HG03280 (cell line): ENCODE measurements at regions not wholly inside any gene's neighbourhood (a gene's known extent, or its start where the extent isn't known, plus 50 kb on each side); places are given as distances from the start of the nearest gene placed in this dataset.

ENCODE experiments used
- ATAC-seq: cut with Tn5 transposase; IDR thresholded peaks from one replicate; pipeline ENCODE4 v1.9.1; 2021; ENCODE audit warnings: mild to moderate bottlenecking, moderate library complexity; ENCODE audit not compliant: unreplicated experiment

DNA sequence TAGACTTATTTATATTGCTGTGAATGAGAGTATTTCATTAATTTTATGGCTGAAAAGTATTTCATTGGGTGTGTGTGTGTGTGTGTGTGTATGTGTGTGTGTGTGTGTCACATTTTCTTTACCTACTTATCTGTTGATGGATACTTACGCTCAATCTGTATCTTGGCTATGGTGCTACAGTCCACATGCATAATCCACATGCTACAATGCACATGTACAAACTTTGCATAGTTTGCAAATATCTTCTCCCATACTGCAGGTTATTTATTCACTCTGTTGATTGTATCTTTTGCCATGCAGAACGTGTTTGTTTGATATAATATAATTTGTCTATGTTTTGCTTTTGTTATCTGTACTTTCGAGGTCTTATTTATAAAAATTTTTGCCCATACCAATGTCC lies 167.8 kb downstream of the RAB28 start:
- ATAC-seq: no peak

DNA sequence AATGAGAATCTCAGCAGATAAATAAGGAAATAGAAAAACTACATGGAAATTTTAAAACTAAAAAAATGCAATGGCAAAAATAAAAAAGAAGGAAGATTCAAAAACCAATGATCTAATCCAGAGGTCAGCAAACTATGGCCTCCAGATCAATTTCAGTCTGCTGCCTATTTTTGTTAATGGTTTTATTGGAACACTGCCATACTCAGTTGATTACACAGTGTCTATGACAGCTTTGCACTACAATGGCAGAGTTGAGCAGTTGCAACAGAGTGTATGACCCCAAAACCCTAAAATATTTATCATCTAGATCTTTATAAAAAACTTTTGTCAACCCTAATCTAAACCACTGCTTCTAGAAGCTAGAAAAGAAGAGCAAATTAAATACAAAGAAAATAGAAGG lies 170.3 kb downstream of the RAB28 start:
- no peak for ATAC-seq

DNA sequence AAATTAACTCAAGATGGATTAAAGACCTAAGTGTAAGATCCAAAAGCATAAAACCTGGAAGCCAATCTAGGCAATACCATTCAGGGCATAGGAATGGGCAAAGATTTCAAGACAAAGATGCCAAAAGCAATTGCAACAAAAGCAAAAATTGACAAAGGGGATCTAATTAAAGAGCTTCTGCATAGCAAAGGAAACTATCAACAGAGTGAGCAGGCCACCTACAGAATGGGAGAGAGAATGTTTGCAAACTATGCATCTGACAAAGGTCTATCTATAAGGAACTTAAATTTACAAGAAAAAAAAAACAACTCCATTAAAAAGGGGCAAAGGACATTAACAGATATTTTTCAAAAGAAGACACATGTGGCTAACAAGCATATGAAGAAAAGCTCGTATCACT lies 171.9 kb downstream of the RAB28 start:
- no peak for ATAC-seq

DNA sequence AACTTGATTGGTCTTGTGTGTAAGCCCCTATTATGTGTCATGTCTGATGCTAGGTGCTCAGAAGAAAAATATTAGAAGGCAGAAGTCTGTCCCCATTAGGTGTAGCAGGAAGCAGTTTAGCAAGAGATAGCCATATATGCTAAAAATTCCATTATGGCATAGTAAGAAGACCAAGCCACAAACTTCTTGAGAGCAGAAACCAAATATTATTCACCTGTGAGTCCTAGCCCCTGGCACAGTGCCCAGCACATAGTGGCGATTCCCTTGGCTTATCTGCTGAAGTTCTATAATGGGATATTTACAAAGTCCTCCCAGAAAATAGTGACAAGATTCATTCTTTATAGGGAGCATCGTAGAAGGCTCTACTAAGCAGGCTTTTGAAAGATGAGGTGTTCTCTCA lies 174.4 kb downstream of the RAB28 start:
- ATAC-seq: no peak

DNA sequence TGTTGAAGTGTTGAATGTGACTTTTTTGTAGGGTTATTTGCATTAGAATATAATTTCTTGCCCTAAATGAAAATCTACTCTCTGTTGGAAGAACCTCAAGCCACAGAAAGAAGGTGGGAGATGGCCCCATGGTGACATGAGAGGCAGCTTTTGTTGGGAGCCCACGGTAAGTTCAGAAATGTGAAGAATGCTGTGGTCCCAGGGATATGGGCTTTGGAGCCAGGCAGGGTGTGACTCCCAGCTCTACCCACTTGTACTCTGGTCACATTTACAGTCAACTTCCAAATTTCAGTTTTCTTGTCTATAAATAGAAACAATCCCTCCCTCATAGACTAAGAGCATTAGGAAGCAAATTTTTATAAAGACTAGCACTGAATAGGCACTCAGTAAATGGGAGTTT lies 177.8 kb downstream of the RAB28 start:
- ATAC-seq: no peak

DNA sequence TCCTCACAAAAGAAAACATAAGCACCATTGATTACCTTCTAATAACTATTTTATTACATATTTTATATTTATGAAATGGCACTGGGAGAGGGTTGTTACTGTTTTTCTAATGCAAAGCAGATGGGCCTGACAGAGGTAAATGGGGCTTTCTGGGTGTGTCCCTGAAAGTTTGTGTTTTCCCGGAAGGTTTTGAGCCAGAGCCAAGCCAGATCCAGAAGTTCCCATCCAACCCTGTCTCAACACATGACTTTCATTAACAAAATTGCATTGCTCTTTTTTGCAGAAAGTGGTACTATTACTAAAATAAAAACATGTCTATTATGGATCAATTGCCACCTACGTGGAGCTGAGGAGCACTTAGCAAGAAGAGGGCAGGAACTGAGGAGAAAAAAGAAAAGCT lies 181.3 kb downstream of the RAB28 start:
- ATAC-seq: no peak

DNA sequence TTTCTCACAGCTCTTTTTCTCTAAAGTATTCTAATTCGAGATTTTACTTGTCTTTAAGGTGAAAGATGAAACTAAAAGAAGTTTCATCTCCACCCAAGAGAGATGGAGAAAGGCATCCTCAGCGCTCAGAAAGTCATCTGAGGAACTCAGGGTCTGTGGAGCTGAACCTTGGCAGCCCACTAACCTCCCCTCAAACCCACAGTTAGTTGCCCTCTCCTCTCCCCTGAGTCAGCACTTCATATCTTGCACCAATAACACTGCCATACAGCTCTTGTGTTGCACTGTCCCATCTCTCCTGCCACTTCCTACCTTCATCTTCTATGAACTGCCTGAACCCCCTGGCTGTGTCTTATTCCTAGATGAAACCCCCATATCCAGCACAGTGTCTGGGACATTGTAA lies 184.8 kb downstream of the RAB28 start:
- no peak for ATAC-seq

DNA sequence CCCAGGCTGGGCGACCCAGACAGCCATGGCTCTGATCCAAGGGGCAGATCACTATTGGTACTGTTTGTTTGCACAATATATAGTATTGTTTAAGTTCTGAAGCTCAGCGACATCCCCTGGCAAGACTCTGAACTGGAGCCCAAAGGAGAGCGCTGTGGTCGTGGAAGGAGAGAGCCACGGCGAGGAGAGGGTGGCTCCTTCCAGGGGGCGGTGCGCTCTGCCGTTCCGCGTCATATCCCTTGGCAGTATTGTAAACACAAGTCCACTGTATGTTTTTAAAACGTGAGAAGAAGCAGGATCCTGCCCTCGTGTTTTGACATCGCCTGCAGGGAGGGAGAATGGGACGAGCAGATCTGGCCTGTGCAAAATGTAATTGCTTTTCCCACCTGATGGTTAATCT lies 185.5 kb downstream of the RAB28 start:
- ATAC-seq: no peak

DNA sequence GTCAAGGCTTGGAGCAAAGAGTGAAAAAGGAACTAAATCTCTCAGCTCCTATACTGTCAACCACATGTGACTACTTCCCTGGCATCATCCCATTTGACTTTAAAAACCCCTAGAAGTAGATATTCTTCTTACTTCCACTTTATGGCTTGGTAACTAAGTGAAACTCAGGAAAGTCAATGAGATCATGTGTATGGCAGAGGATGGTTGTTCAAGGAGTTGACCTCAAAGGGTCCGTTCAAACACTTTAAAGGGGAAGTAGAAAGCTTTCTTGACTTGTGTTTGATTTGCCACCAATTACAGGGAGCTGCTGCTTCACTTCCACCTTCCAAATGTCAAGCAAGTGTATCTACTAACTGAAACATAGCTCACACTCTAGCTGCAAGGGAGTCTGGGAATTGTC lies 187.2 kb downstream of the RAB28 start:
- no peak for ATAC-seq

DNA sequence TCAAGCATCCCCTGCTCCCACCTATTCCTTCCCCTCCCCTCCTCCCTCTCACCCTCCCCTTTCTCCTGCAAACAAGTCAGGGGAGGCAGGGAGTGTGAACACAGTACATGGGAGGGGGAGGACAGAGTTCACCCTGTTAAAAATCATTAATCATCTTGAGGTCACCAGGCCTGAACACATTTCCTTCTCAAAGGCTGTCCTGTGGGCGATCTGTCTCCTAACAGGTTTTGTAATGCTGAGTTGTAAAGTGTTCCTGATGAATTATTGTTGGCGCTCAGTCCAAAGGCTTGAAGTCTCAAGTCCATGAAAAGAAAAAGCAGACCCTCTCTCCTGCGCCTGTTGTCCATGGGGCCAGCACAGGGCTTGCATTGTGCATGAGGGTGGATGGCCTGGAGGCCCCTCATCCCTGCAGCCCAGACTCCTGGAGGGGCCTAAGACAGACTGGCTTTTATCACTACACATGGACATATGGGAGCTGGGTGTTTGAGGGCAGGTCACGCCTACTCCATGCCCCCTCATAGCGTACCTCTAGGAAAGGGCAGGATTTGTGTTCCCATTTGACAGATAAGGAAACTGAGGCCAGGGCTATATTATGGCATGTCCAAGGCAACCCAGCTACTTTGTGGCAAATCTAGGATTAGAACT lies 189.1 kb downstream of the RAB28 start:
- no peak for ATAC-seq

DNA sequence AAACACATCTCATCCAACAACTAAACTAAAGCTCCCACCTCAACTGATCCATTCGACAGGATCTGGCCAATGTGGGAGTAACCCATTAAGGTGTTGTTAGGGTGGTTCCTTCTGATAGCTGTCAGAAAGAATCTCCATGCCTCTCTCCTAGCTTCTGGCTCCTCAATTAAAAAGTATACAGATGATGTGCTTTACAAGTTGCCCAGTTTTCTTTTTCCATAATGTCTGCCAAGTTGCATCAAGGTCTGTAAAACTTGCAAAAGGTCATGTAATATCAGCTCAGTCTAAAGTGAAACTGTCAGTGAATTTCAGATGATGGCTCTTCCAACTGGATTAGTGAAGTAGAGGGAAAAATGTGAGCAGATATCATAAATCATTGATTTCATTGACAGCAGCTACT lies 191.8 kb downstream of the RAB28 start:
- no peak for ATAC-seq

DNA sequence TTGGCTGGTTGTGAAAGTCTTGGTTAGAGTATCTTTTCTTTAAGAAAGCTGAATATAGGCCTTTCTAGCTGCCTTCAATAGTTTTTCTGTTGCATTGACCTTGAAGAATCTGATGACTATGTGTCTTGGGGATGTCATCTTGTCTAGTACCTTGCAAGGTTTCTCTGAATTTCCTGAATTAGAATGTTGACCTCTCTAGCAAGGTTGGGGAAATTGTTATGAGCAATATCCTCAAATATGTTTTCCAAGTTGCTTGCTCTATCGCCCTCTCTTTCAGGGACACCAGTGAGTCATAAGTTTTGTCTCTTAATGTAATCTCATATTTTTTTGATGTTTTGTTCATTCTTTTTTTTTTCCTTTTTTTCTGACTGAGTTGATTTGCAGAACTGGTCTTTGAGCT lies 194.7 kb downstream of the RAB28 start:
- no peak for ATAC-seq

DNA sequence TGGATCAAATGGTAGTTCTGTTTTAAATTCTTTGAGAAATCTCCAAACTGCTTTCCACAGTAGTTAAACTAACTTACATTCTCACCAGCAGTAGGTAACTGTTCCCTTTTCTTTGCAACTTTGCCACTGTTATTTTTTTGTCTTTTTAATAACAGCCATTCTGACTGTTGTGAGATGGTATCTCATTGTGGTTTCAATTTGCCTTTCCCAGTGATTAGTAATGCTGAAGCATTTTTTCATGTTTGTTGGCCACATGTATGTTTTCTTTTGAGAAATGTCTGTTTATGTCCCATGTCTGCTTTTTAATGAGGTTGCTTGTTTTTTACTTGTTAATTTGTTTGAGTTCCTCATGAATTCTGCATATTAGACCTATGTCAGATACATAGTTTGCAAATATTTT lies 198.8 kb downstream of the RAB28 start:
- no peak for ATAC-seq

DNA sequence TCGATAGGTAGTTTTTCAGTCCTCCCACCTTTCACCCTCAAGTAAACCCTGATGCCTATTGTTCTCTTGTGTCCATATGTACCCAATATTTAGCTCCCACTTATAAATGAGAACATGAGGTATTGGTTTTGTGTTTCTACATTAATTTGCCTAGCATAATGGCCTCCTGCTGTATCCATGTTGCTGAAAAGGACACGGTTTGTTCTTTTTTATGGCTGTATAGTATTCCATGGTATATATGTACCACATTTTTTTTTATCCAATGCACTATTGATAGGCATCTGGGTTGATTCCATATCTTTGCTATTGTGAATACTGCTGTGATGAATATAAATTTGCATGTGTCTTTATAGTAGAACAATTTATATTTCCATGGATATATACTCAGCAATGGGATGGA lies 199.2 kb downstream of the RAB28 start:
- no peak for ATAC-seq

DNA sequence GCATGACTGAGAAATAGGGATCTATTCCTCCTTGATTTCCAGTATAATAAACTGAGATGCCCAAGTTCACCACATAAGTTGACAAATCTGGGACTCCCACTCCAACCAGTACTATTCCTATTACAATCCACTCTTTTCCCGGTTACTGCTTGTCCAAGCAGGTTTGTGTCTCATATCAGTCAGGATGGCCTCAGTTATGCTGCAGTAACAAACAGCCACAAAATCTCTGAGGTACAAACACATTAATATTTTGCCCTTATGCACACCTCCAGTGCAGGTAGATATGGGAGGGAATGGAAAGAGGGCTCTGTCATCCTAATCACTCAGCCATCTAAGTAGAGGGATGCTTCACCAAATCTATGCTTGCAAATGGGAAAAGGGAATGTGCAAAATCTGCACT lies 207.8 kb downstream of the RAB28 start:
- no peak for ATAC-seq

DNA sequence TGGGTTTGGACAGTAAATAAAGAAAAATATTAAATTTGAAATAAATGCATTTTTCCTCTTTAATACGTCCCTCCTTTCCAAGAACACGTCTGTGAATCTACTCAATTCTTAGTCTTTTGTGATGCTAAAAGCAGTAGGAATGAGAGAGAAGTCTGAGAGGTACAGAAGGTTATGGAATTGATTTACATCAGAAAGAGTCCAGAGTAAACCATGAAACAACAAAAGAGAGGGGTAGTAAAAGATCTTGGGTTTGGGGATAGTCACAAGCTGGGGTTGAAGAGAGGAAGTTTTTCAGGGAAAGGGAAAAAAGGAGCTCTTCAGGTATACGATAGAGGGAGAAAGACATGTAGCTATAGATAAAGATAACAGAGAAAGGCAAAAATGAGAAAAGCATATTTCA lies 215.4 kb downstream of the RAB28 start:
- ATAC-seq: no peak

DNA sequence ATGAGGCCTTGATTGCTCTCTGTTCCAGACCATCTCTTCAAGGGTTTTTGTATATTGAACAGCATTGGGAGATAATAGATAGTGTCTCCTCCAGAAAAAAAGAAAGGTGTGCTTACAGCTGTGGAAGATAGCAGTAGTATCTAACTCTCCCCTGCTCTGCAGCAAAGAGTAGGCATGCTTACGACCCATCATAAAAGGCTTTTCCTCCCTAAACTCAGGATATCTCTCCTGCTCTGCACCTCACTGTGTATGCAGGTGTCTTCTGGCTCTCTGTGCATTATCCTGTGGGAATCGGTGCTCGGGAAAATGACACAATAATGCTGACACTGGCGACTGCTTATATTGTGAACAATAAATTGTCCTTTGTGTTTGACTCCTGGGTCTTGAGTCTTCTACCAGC lies 216.0 kb downstream of the RAB28 start:
- no peak for ATAC-seq

DNA sequence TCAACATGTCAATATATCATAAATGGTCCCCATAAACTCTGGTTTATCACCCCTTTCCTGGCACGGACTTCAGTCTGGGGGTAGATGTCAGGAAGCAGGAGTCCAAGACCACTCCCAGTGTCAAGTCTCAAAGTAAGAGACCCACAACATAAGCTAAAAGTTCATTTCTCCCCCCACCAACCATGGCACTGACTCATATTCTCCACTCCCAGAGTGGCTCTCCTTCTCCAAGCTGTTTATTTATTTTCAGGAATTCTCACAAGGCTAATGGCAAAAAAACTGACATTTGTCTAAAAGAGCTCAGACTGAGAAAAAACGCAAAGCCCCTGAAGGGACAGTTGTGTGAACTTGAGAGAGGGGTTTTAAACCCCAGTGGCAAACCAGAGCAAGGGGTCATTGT lies 217.0 kb downstream of the RAB28 start:
- no peak for ATAC-seq

DNA sequence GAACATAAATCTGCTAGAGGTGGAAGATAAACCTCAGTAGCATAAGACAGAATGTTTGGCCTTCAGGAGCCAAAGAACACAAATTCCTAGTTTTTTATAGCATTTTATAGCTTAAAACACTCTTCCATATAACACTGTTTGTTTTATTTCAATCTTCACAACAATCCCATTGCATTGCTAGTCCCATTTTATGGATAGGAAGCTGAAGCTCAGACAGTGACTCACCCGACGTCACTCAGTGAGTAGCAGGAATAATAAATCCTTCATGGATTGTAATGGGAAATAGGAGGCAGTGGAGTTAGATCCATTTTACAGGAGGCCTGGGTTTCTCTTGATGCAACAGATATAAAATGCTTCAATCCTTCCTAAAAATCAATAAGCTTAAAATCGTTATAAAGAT lies 217.5 kb downstream of the RAB28 start:
- no peak for ATAC-seq

DNA sequence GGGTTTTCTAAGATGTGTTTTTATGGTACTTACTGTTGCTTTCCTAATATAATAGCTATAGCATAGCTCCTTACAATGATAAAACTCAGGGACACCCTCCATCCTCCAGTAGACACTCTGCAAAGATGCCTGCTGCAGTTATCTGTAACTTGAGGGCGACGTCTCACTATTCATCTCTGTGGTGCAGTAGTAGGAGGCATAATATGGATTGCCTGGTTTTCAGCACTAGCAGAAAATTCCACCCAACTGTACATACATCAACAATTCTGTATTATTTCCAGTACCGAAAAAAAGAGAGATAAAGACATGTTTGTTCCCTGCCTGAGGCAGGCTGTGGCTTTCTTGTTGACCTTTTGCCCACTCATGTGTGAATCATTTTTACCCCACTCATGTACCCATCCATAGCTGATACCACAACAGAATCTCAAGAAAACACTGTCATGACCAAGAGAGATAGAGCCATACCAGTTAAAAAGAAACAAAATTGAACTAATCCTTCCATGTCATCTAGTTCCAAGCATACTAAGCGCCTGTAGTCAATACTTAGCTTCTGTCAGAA lies 220.1 kb downstream of the RAB28 start:
- ATAC-seq: no peak

DNA sequence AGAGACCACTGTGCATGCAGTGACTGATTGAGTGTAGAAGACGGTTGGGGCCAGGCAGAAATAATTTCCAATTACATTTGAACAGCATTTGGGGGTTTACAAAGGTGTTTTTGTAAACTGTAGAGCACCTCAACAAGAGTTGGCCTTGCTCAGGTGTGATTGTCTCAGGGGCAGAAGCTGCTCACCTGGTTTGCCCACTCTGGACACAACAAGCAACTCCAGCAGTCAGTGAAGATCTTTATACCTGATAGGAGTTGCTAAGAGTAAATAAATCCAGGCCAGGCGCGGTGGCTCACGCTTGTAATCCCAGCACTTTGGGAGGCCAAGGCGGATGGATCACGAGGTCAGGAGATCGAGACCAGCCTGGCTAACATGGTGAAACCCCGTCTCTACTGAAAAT lies 221.3 kb downstream of the RAB28 start:
- no peak for ATAC-seq

DNA sequence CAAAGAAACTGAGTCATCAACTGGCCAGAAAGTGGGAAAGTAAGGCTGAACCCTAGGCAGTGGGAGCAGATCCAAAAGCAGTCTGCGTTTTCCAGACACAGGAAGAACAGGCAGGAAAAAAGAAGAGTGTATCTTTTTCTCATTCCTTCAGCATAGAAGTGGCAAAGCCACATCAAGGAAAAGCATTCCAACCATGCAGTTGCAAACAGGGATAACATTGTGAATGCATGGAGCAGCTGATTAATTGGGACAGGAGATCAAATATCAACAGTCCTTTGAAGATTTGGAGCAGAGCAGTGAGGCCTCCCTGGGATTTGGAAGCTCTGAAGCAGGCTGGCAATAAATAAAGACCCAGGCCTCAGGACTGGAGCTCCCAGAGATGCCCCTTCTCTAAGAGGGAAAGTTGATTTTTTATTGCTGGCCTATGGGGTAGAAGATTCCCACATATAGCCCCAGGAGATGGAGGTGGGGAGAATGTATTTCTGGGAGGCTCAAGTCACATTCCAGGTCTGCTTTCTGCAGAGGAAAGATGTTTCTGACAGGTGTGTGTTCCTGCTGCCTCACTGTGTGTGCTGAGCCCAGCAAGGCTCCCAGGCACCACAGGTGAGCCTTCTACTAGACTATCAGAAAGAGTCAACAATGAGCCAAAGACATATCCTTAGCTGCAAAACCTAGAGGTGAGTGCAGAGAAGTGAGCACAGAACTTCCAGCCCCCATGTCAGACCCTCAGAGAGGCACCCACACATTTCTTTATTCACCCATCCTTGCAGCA lies 222.5 kb downstream of the RAB28 start:
- ATAC-seq: no peak

DNA sequence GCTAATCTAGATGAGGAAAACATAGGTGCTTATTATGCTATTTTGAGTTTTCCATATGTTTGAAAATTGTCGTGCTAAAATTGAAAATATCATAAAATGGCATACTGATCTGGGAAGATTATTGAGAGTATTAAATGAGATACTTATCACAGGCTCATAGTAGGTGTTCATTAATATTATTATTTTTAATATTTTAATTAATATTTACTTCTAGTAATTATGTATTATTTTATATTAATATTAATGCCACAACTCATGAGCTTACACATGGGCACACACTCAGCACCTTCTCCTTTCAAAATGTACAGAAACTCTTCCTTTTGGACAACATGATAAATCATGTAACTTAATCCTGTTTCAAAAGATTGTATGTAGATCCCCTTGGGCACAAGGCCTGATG lies 223.6 kb downstream of the RAB28 start:
- no peak for ATAC-seq
